Neutrophil (primary cell): ENCODE measurements at regions not wholly inside any gene's neighbourhood (a gene's known extent, or its start where the extent isn't known, plus 50 kb on each side); places are given as distances from the start of the nearest gene placed in this dataset.

Experiments used
- H3K27ac ChIP-seq: fragments of 200-600 bp; sonication (generic); 2 replicates; pipeline ENCODE4 v1.5.1; 2016; ENCODE audit warnings: mild to moderate bottlenecking, moderate library complexity
- H3K27me3 ChIP-seq: fragments of 200-600 bp; sonication (generic); 2 replicates; pipeline ENCODE4 v1.6.0; 2016; ENCODE audit warnings: mild to moderate bottlenecking
- H3K36me3 ChIP-seq: fragments of 200-600 bp; sonication (generic); 2 replicates; pipeline ENCODE4 v1.5.1; 2017
- H3K4me1 ChIP-seq, 2 experiments: fragments of 200-600 bp in 1 of 2; sonication (generic) in 1 of 2; 1 replicate in 1 of 2; 2 replicates in 1 of 2; pipeline versions ENCODE4 v1.5.1 to v1.6.1; 2013 to 2016; ENCODE audit warnings: low read depth in 1 of 2, low read length in 1 of 2, mild to moderate bottlenecking in 1 of 2, moderate library complexity in 1 of 2; ENCODE audit not compliant: control insufficient read depth in 1 of 2, insufficient read depth in 1 of 2
- H3K4me3 ChIP-seq, 2 experiments: fragments of 200-600 bp in 1 of 2; sonication (generic) in 1 of 2; 1 replicate in 1 of 2; 2 replicates in 1 of 2; pipeline ENCODE4 v1.5.1; 2013 to 2016; ENCODE audit warnings: low read depth in 1 of 2, low read length in 1 of 2, mild to moderate bottlenecking in 1 of 2, moderate library complexity in 1 of 2
- H3K9me3 ChIP-seq: fragments of 200-600 bp; sonication (generic); 2 replicates; pipeline ENCODE4 v1.5.1; 2016
- CTCF ChIP-seq: fragments of 200-600 bp; sonication (generic); IDR thresholded peaks from 2 replicates; pipeline ENCODE4 v1.5.1; 2016; ENCODE audit warnings: antibody characterized with exemption

- Histone ChIP-seq H3K4me1 (peaks cover 32 to 40% of the 10 kb centered on the region in 2 experiments), H3K9me3 (no peaks in the 10 kb centered on the region), H3K27me3 (no peaks in the 10 kb centered on the region), H3K27ac (no peak overlapping the region), H3K4me3 (no peak overlapping the region), H3K36me3 (no peaks in the 10 kb centered on the region)
- no peak for TF ChIP-seq CTCF
Observed at GRCh38 chr6:37106554-37106953, 63.4 kb upstream of the PIM1 start.

GRCh38 chr6:37106982-37107491 is 62.9 kb upstream of the PIM1 start:
- H3K27ac ChIP-seq: no peak overlapping the region
- no peaks in the 10 kb centered on the region for H3K36me3 ChIP-seq
- TF ChIP-seq CTCF: no peak
- no peak overlapping the region for H3K4me3 ChIP-seq
- H3K9me3 ChIP-seq: no peaks in the 10 kb centered on the region
- peaks cover 27 to 35% of the 10 kb centered on the region in 2 experiments for H3K4me1 ChIP-seq
- no peaks in the 10 kb centered on the region for H3K27me3 ChIP-seq

GRCh38 chr6:37109714-37110499 is 60.0 kb upstream of the PIM1 start:
- H3K27me3 ChIP-seq: no peaks in the 10 kb centered on the region
- peaks cover 4 to 10% of the 10 kb centered on the region in 2 experiments for H3K4me1 ChIP-seq
- no peak overlapping the region for H3K4me3 ChIP-seq
- H3K36me3 ChIP-seq: no peaks in the 10 kb centered on the region
- H3K27ac ChIP-seq: no peak overlapping the region
- TF ChIP-seq CTCF: no peak
- H3K9me3 ChIP-seq: no peaks in the 10 kb centered on the region

- peaks cover 0 to 10% of the 10 kb centered on the region in 2 experiments for H3K4me1 ChIP-seq
- no peaks in the 10 kb centered on the region for H3K9me3 ChIP-seq
- H3K4me3 ChIP-seq: no peak overlapping the region
- no peak overlapping the region for H3K27ac ChIP-seq
- TF ChIP-seq CTCF: no peak
- H3K27me3 ChIP-seq: no peaks in the 10 kb centered on the region
- no peaks in the 10 kb centered on the region for H3K36me3 ChIP-seq
Observed at GRCh38 chr6:37110500-37111461, 59.2 kb upstream of the PIM1 start.

GRCh38 chr6:37113976-37114375 is 56.0 kb upstream of the PIM1 start:
- no peak for TF ChIP-seq CTCF
- no peaks in the 10 kb centered on the region for H3K9me3 ChIP-seq
- no peak overlapping the region for H3K4me3 ChIP-seq
- H3K4me1 ChIP-seq: peaks cover 0 to 6% of the 10 kb centered on the region in 2 experiments
- no peaks in the 10 kb centered on the region for H3K27me3 ChIP-seq
- no peak overlapping the region for H3K27ac ChIP-seq
- no peaks in the 10 kb centered on the region for H3K36me3 ChIP-seq
